WTC11 (cell line): ENCODE measurements at regions not wholly inside any gene's neighbourhood (a gene's known extent, or its start where the extent isn't known, plus 50 kb on each side); places are given as distances from the start of the nearest gene placed in this dataset.

Experiments
- ATAC-seq: fragments of 200-7000 bp; cut with Tn5 transposase; 2 replicates; pipeline ENCODE4 v1.10.0; 2021; ENCODE audit warnings: mild to moderate bottlenecking, moderate library complexity
- CTCF ChIA-PET: fragments of 300-600 bp; sonication (Branson Sonifier 250); formaldehyde crosslinking; loops from one replicate; lab custom pipeline; 2021; ENCODE audit warnings: antibody characterized with exemption; lab: Charles Lee
- POLR2A ChIA-PET: fragments of 350-600 bp; sonication (Branson Sonifier 250); formaldehyde crosslinking; loops from one replicate; lab custom pipeline; 2021; ENCODE audit warnings: antibody characterized with exemption; lab: Charles Lee
- DNase-seq: peaks from one replicate; pipeline ENCODE4 v3.0.0; 2021; ENCODE audit warnings: low spot score
- H3K27ac Mint-ChIP-seq: 2 replicates; pipeline ENCODE4 v1.8.0; 2021; ENCODE audit warnings: mixed read lengths
- H3K27me3 Mint-ChIP-seq: 2 replicates; pipeline ENCODE4 v1.8.0; 2021; ENCODE audit warnings: low read depth, mild to moderate bottlenecking, moderate library complexity, mixed read lengths
- H3K36me3 Mint-ChIP-seq: 2 replicates; pipeline ENCODE4 v1.8.0; 2021; ENCODE audit warnings: mixed read lengths
- H3K4me1 Mint-ChIP-seq: 2 replicates; pipeline ENCODE4 v1.8.0; 2022; ENCODE audit warnings: mixed read lengths
- H3K4me3 Mint-ChIP-seq: 2 replicates; pipeline ENCODE4 v1.8.0; 2021; ENCODE audit warnings: mild to moderate bottlenecking, moderate library complexity, mixed read lengths
- H3K9me3 Mint-ChIP-seq: 2 replicates; pipeline ENCODE4 v1.8.0; 2021; ENCODE audit warnings: mixed read lengths
- GTF2I ChIP-seq: fragments of 250-450 bp; sonication (Bioruptor Pico); conservative IDR thresholded peaks from 2 replicates; pipeline ENCODE4 v1.4.0; 2021; ENCODE audit warnings: mild to moderate bottlenecking
- NFATC4 ChIP-seq: fragments of 250-450 bp; sonication (Bioruptor Pico); IDR thresholded peaks from 2 replicates; pipeline ENCODE4 v1.9.0; 2021; ENCODE audit warnings: mild to moderate bottlenecking
- NR3C1 ChIP-seq: sonication (generic); formaldehyde crosslinking; conservative IDR thresholded peaks from 2 replicates; pipeline ENCODE4 v1.8.1; 2023; ENCODE audit warnings: low read depth, mild to moderate bottlenecking, missing genetic modification reagents
- OVOL2 ChIP-seq: fragments of 250-450 bp; sonication (Bioruptor Pico); IDR thresholded peaks from 2 replicates; pipeline ENCODE4 v1.9.0; 2021; ENCODE audit warnings: mild to moderate bottlenecking, borderline replicate concordance
- SP1 ChIP-seq: sonication (generic); formaldehyde crosslinking; conservative IDR thresholded peaks from 2 replicates; pipeline ENCODE4 v1.8.1; 2022; ENCODE audit warnings: missing genetic modification reagents
- ZBTB21 ChIP-seq: sonication (generic); formaldehyde crosslinking; IDR thresholded peaks from 2 replicates; pipeline ENCODE4 v1.8.1; 2023; ENCODE audit warnings: mild to moderate bottlenecking, missing genetic modification reagents, borderline replicate concordance
- TF ChIP-seq, protein P1 (sequence below): sonication (generic); formaldehyde crosslinking; IDR thresholded peaks from 2 replicates; pipeline ENCODE4 v1.8.0; 2022; ENCODE audit warnings: mild to moderate bottlenecking, missing genetic modification reagents
- TF ChIP-seq, protein P2 (sequence below): sonication (generic); formaldehyde crosslinking; IDR thresholded peaks from 2 replicates; pipeline ENCODE4 v1.8.0; 2022; ENCODE audit warnings: mild to moderate bottlenecking, missing genetic modification reagents
- TF ChIP-seq, protein P3 (sequence below): fragments of 250-450 bp; sonication (Bioruptor Pico); IDR thresholded peaks from 2 replicates; pipeline ENCODE4 v1.9.0; 2021; ENCODE audit warnings: moderate library complexity, mild to moderate bottlenecking, inconsistent platforms, borderline replicate concordance
- TF ChIP-seq, protein P4 (sequence below): fragments of 250-450 bp; sonication (Bioruptor Pico); IDR thresholded peaks from 2 replicates; pipeline ENCODE4 v1.9.0; 2021; ENCODE audit warnings: mild to moderate bottlenecking, borderline replicate concordance
- TF ChIP-seq, protein P5 (sequence below): sonication (generic); formaldehyde crosslinking; IDR thresholded peaks from 2 replicates; pipeline ENCODE4 v1.8.1; 2023; ENCODE audit warnings: mild to moderate bottlenecking, missing genetic modification reagents
- TF ChIP-seq, protein P6 (sequence below): fragments of 200-600 bp; IDR thresholded peaks from 2 replicates; pipeline ENCODE4 v1.8.0; 2022; ENCODE audit warnings: antibody characterized with exemption
- TF ChIP-seq, protein P7 (sequence below): sonication (generic); formaldehyde crosslinking; IDR thresholded peaks from 2 replicates; pipeline ENCODE4 v1.8.1; 2022; ENCODE audit warnings: low read depth, missing genetic modification reagents, borderline replicate concordance

DNA sequence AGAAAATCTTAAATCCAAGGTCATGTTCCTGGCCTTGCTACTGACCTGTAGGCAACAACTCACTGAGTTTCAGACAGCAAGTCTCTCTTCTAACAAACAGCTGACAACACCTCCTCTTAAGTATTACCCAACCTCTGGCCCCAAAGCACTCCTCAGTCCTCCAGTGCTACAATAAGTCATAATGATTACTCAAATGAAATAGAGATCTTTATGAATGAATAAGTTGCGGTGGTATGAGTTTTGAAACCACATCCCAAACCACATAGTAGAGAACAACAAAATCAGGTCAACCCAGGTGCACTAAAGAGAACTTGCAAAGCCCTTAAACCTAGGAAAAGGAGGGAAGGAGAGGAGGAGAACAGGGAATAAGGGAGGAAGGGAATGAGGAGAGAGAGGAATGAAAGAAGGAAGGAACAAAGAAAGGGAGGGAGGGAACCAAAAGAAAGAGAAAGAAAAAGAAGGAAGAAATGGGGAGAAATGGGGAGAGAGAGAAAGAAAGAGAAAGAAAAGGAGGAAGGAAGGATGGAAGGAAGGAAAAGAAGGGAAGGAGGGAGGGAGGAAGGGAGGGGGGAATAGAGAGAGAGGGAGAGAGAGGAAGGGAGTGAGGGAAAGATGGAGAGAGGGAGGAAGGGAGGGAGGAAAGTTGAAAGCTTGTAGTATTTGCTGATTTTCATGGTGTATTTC lies 142.8 kb upstream of the CALCR start:
- Mint-ChIP-seq H3K36me3 (no peaks in the 10 kb centered on the region), H3K9me3 (no peaks in the 10 kb centered on the region), H3K4me1 (peaks cover 3% of the 10 kb centered on the region; the same call in 1 of the 2 replicates)
- POLR2A ChIA-PET: no interaction called here
- TF ChIP-seq, protein P1, sequence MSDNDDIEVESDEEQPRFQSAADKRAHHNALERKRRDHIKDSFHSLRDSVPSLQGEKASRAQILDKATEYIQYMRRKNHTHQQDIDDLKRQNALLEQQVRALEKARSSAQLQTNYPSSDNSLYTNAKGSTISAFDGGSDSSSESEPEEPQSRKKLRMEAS (CRISPR knock-in tag): no peak
- TF ChIP-seq NFATC4 (CRISPR knock-in tag): no peak
- TF ChIP-seq, protein P2, sequence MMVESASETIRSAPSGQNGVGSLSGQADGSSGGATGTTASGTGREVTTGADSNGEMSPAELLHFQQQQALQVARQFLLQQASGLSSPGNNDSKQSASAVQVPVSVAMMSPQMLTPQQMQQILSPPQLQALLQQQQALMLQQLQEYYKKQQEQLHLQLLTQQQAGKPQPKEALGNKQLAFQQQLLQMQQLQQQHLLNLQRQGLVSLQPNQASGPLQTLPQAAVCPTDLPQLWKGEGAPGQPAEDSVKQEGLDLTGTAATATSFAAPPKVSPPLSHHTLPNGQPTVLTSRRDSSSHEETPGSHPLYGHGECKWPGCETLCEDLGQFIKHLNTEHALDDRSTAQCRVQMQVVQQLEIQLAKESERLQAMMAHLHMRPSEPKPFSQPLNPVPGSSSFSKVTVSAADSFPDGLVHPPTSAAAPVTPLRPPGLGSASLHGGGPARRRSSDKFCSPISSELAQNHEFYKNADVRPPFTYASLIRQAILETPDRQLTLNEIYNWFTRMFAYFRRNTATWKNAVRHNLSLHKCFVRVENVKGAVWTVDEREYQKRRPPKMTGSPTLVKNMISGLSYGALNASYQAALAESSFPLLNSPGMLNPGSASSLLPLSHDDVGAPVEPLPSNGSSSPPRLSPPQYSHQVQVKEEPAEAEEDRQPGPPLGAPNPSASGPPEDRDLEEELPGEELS (CRISPR knock-in tag): no peak
- no peak for TF ChIP-seq NR3C1 (CRISPR knock-in tag)
- TF ChIP-seq GTF2I (CRISPR knock-in tag): no peak
- no peak for TF ChIP-seq SP1 (CRISPR knock-in tag)
- TF ChIP-seq OVOL2 (CRISPR knock-in tag): no peak
- TF ChIP-seq, protein P3, sequence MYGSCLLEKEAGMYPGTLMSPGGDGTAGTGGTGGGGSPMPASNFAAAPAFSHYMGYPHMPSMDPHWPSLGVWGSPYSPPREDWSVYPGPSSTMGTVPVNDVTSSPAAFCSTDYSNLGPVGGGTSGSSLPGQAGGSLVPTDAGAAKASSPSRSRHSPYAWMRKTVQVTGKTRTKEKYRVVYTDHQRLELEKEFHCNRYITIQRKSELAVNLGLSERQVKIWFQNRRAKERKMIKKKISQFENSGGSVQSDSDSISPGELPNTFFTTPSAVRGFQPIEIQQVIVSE: no peak
- TF ChIP-seq, protein P4, sequence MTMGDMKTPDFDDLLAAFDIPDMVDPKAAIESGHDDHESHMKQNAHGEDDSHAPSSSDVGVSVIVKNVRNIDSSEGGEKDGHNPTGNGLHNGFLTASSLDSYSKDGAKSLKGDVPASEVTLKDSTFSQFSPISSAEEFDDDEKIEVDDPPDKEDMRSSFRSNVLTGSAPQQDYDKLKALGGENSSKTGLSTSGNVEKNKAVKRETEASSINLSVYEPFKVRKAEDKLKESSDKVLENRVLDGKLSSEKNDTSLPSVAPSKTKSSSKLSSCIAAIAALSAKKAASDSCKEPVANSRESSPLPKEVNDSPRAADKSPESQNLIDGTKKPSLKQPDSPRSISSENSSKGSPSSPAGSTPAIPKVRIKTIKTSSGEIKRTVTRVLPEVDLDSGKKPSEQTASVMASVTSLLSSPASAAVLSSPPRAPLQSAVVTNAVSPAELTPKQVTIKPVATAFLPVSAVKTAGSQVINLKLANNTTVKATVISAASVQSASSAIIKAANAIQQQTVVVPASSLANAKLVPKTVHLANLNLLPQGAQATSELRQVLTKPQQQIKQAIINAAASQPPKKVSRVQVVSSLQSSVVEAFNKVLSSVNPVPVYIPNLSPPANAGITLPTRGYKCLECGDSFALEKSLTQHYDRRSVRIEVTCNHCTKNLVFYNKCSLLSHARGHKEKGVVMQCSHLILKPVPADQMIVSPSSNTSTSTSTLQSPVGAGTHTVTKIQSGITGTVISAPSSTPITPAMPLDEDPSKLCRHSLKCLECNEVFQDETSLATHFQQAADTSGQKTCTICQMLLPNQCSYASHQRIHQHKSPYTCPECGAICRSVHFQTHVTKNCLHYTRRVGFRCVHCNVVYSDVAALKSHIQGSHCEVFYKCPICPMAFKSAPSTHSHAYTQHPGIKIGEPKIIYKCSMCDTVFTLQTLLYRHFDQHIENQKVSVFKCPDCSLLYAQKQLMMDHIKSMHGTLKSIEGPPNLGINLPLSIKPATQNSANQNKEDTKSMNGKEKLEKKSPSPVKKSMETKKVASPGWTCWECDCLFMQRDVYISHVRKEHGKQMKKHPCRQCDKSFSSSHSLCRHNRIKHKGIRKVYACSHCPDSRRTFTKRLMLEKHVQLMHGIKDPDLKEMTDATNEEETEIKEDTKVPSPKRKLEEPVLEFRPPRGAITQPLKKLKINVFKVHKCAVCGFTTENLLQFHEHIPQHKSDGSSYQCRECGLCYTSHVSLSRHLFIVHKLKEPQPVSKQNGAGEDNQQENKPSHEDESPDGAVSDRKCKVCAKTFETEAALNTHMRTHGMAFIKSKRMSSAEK (CRISPR knock-in tag): no peak
- TF ChIP-seq, protein P5, sequence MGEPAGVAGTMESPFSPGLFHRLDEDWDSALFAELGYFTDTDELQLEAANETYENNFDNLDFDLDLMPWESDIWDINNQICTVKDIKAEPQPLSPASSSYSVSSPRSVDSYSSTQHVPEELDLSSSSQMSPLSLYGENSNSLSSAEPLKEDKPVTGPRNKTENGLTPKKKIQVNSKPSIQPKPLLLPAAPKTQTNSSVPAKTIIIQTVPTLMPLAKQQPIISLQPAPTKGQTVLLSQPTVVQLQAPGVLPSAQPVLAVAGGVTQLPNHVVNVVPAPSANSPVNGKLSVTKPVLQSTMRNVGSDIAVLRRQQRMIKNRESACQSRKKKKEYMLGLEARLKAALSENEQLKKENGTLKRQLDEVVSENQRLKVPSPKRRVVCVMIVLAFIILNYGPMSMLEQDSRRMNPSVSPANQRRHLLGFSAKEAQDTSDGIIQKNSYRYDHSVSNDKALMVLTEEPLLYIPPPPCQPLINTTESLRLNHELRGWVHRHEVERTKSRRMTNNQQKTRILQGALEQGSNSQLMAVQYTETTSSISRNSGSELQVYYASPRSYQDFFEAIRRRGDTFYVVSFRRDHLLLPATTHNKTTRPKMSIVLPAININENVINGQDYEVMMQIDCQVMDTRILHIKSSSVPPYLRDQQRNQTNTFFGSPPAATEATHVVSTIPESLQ (CRISPR knock-in tag): no peak
- no peak for TF ChIP-seq ZBTB21 (CRISPR knock-in tag)
- TF ChIP-seq, all 79 proteins: peak for 0
- Mint-ChIP-seq H3K27ac (no peak overlapping the region), H3K4me3 (no peak overlapping the region), H3K27me3 (no peaks in the 10 kb centered on the region; the same call in 1 of the 2 replicates)
- no peak for DNase-seq
- CTCF ChIA-PET: no interaction called here
- ATAC-seq: no peak

DNA sequence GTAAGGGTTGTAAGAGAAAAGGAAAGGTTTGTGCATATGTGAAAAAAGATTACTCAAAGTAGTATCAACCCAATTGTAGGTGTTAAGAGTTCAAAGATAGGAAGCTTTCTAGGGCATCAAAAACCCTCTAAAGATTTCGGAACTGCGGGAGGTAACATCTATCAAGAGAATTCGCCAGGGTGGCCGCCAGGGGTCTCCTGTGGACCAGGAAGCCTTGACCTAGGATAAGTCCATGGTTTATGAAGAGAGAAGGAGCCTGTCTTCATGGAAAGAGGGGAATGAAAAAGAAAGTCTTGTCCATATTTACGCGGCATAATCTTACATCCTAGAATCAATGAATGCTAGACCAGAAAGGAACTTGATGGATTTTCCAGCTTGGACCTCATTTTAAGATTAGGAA lies 140.7 kb upstream of the CALCR start:
- ChIA-PET POLR2A (no interaction called here), CTCF (interaction anchor here (0.6 to 2.3 kb wide), 7 partner anchors 12 to 680 kb away, joined by 3 to 8 read pairs (median 3); no protein-coding TSS in a partner anchor)
- no peaks in the 10 kb centered on the region for H3K36me3 Mint-ChIP-seq
- peak; percentile 93 for ATAC-seq
- H3K4me1 Mint-ChIP-seq: peaks cover 3% of the 10 kb centered on the region; the same call in 1 of the 2 replicates
- H3K27me3 Mint-ChIP-seq: no peaks in the 10 kb centered on the region; the same call in 1 of the 2 replicates
- TF ChIP-seq, protein P6, sequence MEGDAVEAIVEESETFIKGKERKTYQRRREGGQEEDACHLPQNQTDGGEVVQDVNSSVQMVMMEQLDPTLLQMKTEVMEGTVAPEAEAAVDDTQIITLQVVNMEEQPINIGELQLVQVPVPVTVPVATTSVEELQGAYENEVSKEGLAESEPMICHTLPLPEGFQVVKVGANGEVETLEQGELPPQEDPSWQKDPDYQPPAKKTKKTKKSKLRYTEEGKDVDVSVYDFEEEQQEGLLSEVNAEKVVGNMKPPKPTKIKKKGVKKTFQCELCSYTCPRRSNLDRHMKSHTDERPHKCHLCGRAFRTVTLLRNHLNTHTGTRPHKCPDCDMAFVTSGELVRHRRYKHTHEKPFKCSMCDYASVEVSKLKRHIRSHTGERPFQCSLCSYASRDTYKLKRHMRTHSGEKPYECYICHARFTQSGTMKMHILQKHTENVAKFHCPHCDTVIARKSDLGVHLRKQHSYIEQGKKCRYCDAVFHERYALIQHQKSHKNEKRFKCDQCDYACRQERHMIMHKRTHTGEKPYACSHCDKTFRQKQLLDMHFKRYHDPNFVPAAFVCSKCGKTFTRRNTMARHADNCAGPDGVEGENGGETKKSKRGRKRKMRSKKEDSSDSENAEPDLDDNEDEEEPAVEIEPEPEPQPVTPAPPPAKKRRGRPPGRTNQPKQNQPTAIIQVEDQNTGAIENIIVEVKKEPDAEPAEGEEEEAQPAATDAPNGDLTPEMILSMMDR: peak; percentile 76
- TF ChIP-seq, protein P7, sequence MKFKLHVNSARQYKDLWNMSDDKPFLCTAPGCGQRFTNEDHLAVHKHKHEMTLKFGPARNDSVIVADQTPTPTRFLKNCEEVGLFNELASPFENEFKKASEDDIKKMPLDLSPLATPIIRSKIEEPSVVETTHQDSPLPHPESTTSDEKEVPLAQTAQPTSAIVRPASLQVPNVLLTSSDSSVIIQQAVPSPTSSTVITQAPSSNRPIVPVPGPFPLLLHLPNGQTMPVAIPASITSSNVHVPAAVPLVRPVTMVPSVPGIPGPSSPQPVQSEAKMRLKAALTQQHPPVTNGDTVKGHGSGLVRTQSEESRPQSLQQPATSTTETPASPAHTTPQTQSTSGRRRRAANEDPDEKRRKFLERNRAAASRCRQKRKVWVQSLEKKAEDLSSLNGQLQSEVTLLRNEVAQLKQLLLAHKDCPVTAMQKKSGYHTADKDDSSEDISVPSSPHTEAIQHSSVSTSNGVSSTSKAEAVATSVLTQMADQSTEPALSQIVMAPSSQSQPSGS: no peak
- no peak overlapping the region for H3K27ac Mint-ChIP-seq
- H3K4me3 Mint-ChIP-seq: no peak overlapping the region
- no peaks in the 10 kb centered on the region for H3K9me3 Mint-ChIP-seq
- peak; percentile 75 for DNase-seq
